ENCODE measurements at regions not wholly inside any gene's neighbourhood (a gene's known extent, or its start where the extent isn't known, plus 50 kb on each side); places are given as distances from the start of the nearest gene placed in this dataset.

- no peak for TF ChIP-seq CTCF (conservative IDR thresholded peaks at IDR 0.05; ENCODE audit: low read length)
- TF ChIP-seq EZH2phosphoT487 (IDR thresholded peaks at IDR 0.05; ENCODE audit: borderline replicate concordance, low read depth, low read length): no peak
Observed at GRCh38 chr2:187964746-187965145, 326.9 kb upstream of the GULP1 start.

Measured in OCI-LY7 (cell line).